Heart left ventricle (tissue), 13 donors: ENCODE measurements at regions not wholly inside any gene's neighbourhood (a gene's known extent, or its start where the extent isn't known, plus 50 kb on each side); places are given as distances from the start of the nearest gene placed in this dataset.

Source experiments
- CTCF ChIP-seq, 12 donors: fragments of 200-600 bp; sonication (generic) in 4 of 12; IDR thresholded peaks; one replicate each; pipeline versions ENCODE4 v1.5.0 to v1.8.0; 2018 to 2022; ENCODE audit warnings: antibody characterized with exemption in 12 of 12, mild to moderate bottlenecking in 5 of 12
- POLR2A ChIP-seq, 2 donors: fragments of 450-650 bp; IDR thresholded peaks; one replicate each; pipeline ENCODE4 v1.6.1; 2017; ENCODE audit warnings: antibody characterized with exemption in 2 of 2, mild to moderate bottlenecking in 2 of 2, moderate library complexity in 2 of 2
- donor health status: ischemic (EF 13 %, LVEDD 7.1; RV severe dilation, severe dysfunction).
- donor health status: DM: no; HTN: yes; CAD: no.
- donor health status: DM: no; HTN: no; CAD: no.
- donor health status: ischemic (EF 25% LVEDD 6.9; RV normal size, moderate dysfunction).
- donor health status: ischemic (EF 25% LVEDD 5.7; RV mildly dilated, moderate dysfunction).
- donor health status: ischemic (EF 35%, LVEDD 5.7; RV mildly dilated, moderate dysfunction).
- donor health status: nonischemic (EF 11% LVEDD 7.7; RV severe dilation, severe dysfunction).
- donor health status: DM: yes; HTN: yes; CAD: no.
- donor health status: PGD.
- donor health status: ischemic (EF 29% LVEDD 5.4; RV normal size, mild dysfunction).
- donor health status: nonischemic (EF 23%, LVEDD 6.1; RV moderate dilation, normal function).

- no peak for TF ChIP-seq CTCF (IDR thresholded peaks at IDR 0.05)
- no peak for TF ChIP-seq POLR2A (IDR thresholded peaks at IDR 0.05)
Observed at GRCh38 chr17:45718791-45719190, 65.3 kb upstream of the CRHR1 start.
